KMS-11 (cell line): ENCODE measurements at regions not wholly inside any gene's neighbourhood (a gene's known extent, or its start where the extent isn't known, plus 50 kb on each side); places are given as distances from the start of the nearest gene placed in this dataset.

ENCODE experiments used
- H2AFZ ChIP-seq: fragments of 200-600 bp; sonication (generic); 2 replicates; pipeline ENCODE4 v1.6.1; 2016; ENCODE audit warnings: antibody characterized with exemption, mixed run types, low read depth
- H3K27ac ChIP-seq: fragments of 200-600 bp; sonication (generic); 2 replicates; pipeline ENCODE4 v1.6.1; 2016; ENCODE audit warnings: mild to moderate bottlenecking, mixed run types
- H3K27me3 ChIP-seq: fragments of 200-600 bp; sonication (generic); 2 replicates; pipeline ENCODE4 v1.6.1; 2017; ENCODE audit warnings: mild to moderate bottlenecking, low read depth, mixed run types, moderate library complexity; ENCODE audit not compliant: insufficient read depth
- H3K36me3 ChIP-seq: fragments of 200-600 bp; sonication (generic); 2 replicates; pipeline ENCODE4 v1.6.1; 2017; ENCODE audit warnings: mild to moderate bottlenecking, mixed run types; ENCODE audit not compliant: insufficient read depth
- H3K4me1 ChIP-seq: fragments of 200-600 bp; sonication (generic); 2 replicates; pipeline ENCODE4 v1.6.1; 2016; ENCODE audit warnings: mild to moderate bottlenecking, low read depth, mixed run types; ENCODE audit not compliant: poor library complexity, severe bottlenecking
- H3K4me2 ChIP-seq: fragments of 200-600 bp; sonication (generic); 2 replicates; pipeline ENCODE4 v1.7.0; 2016; ENCODE audit warnings: mild to moderate bottlenecking, mixed run types
- H3K4me3 ChIP-seq: fragments of 200-600 bp; sonication (generic); IDR thresholded peaks from 2 replicates; pipeline ENCODE4 v1.6.1; 2017; ENCODE audit warnings: low read depth, low read length, mixed read lengths; ENCODE audit not compliant: insufficient read depth
- H3K79me2 ChIP-seq: fragments of 200-600 bp; sonication (generic); 2 replicates; pipeline ENCODE4 v1.6.1; 2016; ENCODE audit warnings: low read depth, mixed run types; ENCODE audit not compliant: insufficient read depth
- H3K9ac ChIP-seq: fragments of 200-600 bp; sonication (generic); 2 replicates; pipeline ENCODE4 v1.6.1; 2016; ENCODE audit warnings: mild to moderate bottlenecking, mixed run types
- H4K20me1 ChIP-seq: fragments of 200-600 bp; sonication (generic); 2 replicates; pipeline ENCODE4 v1.6.1; 2016; ENCODE audit warnings: mild to moderate bottlenecking, mixed run types; ENCODE audit not compliant: insufficient read depth
- CTCF ChIP-seq: fragments of 200-600 bp; sonication (generic); conservative IDR thresholded peaks from 2 replicates; pipeline ENCODE4 v1.6.1; 2017; ENCODE audit warnings: low read depth, mild to moderate bottlenecking, antibody characterized with exemption, low read length, moderate library complexity, mixed read lengths

- no peaks in the 10 kb centered on the region for H4K20me1 ChIP-seq
- no peaks in the 10 kb centered on the region for H3K36me3 ChIP-seq
- no peaks in the 10 kb centered on the region for H3K4me1 ChIP-seq
- no peak overlapping the region for H2AFZ ChIP-seq
- no peaks in the 10 kb centered on the region for H3K27me3 ChIP-seq
- no peak for TF ChIP-seq CTCF
- H3K79me2 ChIP-seq: no peaks in the 10 kb centered on the region
- H3K27ac ChIP-seq: no peak overlapping the region
- no peak overlapping the region for H3K9ac ChIP-seq
- no peak overlapping the region for H3K4me3 ChIP-seq
- no peak overlapping the region for H3K4me2 ChIP-seq
Measured at GRCh38 chr3:77967621-77968020, 927.7 kb downstream of the ROBO2 start.

GRCh38 chr3:77976079-77976478 is 936.2 kb downstream of the ROBO2 start:
- no peak overlapping the region for H3K9ac ChIP-seq
- no peaks in the 10 kb centered on the region for H3K4me1 ChIP-seq
- H3K4me2 ChIP-seq: no peak overlapping the region
- no peak overlapping the region for H2AFZ ChIP-seq
- no peaks in the 10 kb centered on the region for H4K20me1 ChIP-seq
- H3K79me2 ChIP-seq: no peaks in the 10 kb centered on the region
- no peak for TF ChIP-seq CTCF
- no peaks in the 10 kb centered on the region for H3K27me3 ChIP-seq
- H3K4me3 ChIP-seq: no peak overlapping the region
- no peaks in the 10 kb centered on the region for H3K36me3 ChIP-seq
- H3K27ac ChIP-seq: no peak overlapping the region

DNA sequence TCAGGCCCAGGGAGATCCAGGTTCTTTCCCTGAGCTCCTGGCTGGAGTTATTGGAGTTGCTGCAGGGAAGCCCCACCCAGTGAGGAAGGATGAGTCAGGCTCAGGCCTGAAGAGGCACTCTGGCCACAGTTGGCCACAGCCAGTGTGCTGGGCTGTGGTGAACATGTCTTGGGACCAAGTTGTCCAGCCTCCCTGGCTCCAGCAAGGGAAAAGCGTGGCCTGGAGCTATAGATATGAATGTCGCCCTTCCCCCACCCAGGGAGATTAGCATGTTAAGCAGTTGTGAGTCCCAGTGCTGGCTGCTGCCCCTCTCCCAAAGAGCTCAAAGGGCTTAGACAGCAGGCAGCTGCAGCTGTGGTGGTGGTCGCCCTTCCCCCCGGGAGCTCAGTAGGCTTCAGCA is 963.2 kb downstream of the ROBO2 start:
- Histone ChIP-seq H3K79me2 (no peaks in the 10 kb centered on the region), H3K27ac (no peak overlapping the region), H3K4me2 (no peak overlapping the region), H4K20me1 (no peaks in the 10 kb centered on the region), H3K9ac (no peak overlapping the region), H3K27me3 (no peaks in the 10 kb centered on the region), H3K4me3 (no peak overlapping the region), H3K36me3 (no peaks in the 10 kb centered on the region), H2AFZ (no peak overlapping the region), H3K4me1 (no peaks in the 10 kb centered on the region)
- TF ChIP-seq CTCF: no peak

- H3K4me3 ChIP-seq: no peak overlapping the region
- TF ChIP-seq CTCF: no peak
- H4K20me1 ChIP-seq: no peaks in the 10 kb centered on the region
Measured at GRCh38 chr3:78004571-78004970, 964.7 kb downstream of the ROBO2 start.

GRCh38 chr3:78013653-78014052 is 973.8 kb downstream of the ROBO2 start:
- Histone ChIP-seq H3K36me3 (no peaks in the 10 kb centered on the region), H3K27ac (no peak overlapping the region), H3K4me1 (no peaks in the 10 kb centered on the region), H3K27me3 (no peaks in the 10 kb centered on the region), H3K79me2 (no peaks in the 10 kb centered on the region), H2AFZ (no peak overlapping the region), H3K4me2 (no peak overlapping the region), H3K9ac (no peak overlapping the region), H4K20me1 (no peaks in the 10 kb centered on the region), H3K4me3 (no peak overlapping the region)
- TF ChIP-seq CTCF: no peak

More at GRCh38 chr3:78004571-78004970, 964.7 kb downstream of the ROBO2 start:
- Histone ChIP-seq H3K9ac (no peak overlapping the region), H3K4me2 (no peak overlapping the region), H3K27me3 (no peaks in the 10 kb centered on the region), H3K79me2 (no peaks in the 10 kb centered on the region), H3K4me1 (no peaks in the 10 kb centered on the region), H3K36me3 (no peaks in the 10 kb centered on the region), H2AFZ (no peak overlapping the region), H3K27ac (no peak overlapping the region)
